ENCODE measurements at regions not wholly inside any gene's neighbourhood (a gene's known extent, or its start where the extent isn't known, plus 50 kb on each side); places are given as distances from the start of the nearest gene placed in this dataset.
"Not testable (repeated sequence)": the region's sequence is repeated elsewhere in the genome, so short reads cannot be mapped to it uniquely, and the experiment has no call there.

- DNase-seq (ENCODE audit: low read depth, low spot score) = no peak
Observed at GRCh38 chr16:79407005-79407404, 193.5 kb downstream of the MAF start.

GRCh38 chr16:79404571-79404970 is 196.0 kb downstream of the MAF start:
- DNase-seq (ENCODE audit: low read depth, low spot score) = no peak

- DNase-seq (ENCODE audit: low read depth, low spot score) = no peak
Observed at GRCh38 chr16:79403534-79403933, 197.0 kb downstream of the MAF start.

GRCh38 chr16:79402920-79403319 is 197.6 kb downstream of the MAF start:
- no peak for DNase-seq (ENCODE audit: low read depth, low spot score)

- no peak for DNase-seq (ENCODE audit: low read depth, low spot score)
Observed at GRCh38 chr16:79402356-79402755, 198.2 kb downstream of the MAF start.

GRCh38 chr16:79401782-79402181 is 198.8 kb downstream of the MAF start:
- no peak for DNase-seq (ENCODE audit: low read depth, low spot score)

- no peak for DNase-seq (ENCODE audit: low read depth, low spot score)
Observed at GRCh38 chr16:79401157-79401556, 199.4 kb downstream of the MAF start.

- no peak for DNase-seq (ENCODE audit: low read depth, low spot score)
Observed at GRCh38 chr16:79400462-79401149, 199.9 kb downstream of the MAF start.

GRCh38 chr16:79395591-79395990 is 204.9 kb downstream of the MAF start:
- no peak for DNase-seq (ENCODE audit: low read depth, low spot score)

- no peak for DNase-seq (ENCODE audit: low read depth, low spot score)
Observed at GRCh38 chr16:79394206-79394605, 206.3 kb downstream of the MAF start.

- no peak for DNase-seq (ENCODE audit: low read depth, low spot score)
Observed at GRCh38 chr16:79393564-79393963, 207.0 kb downstream of the MAF start.

GRCh38 chr16:79393127-79393526 is 207.4 kb downstream of the MAF start:
- no peak for DNase-seq (ENCODE audit: low read depth, low spot score)

GRCh38 chr16:79392081-79392480 is 208.5 kb downstream of the MAF start:
- no peak for DNase-seq (ENCODE audit: low read depth, low spot score)

GRCh38 chr16:79391395-79391794 is 209.1 kb downstream of the MAF start:
- no peak for DNase-seq (ENCODE audit: low read depth, low spot score)

- DNase-seq (ENCODE audit: low read depth, low spot score) = no peak
Observed at GRCh38 chr16:79390481-79391051, 210.0 kb downstream of the MAF start.

- no peak for DNase-seq (ENCODE audit: low read depth, low spot score)
Observed at GRCh38 chr16:79388396-79388795, 212.1 kb downstream of the MAF start.

GRCh38 chr16:79386299-79386698 is 214.2 kb downstream of the MAF start:
- DNase-seq (ENCODE audit: low read depth, low spot score) = no peak

- DNase-seq (ENCODE audit: low read depth, low spot score) = no peak
Observed at GRCh38 chr16:79381603-79382042, 218.9 kb downstream of the MAF start.

- no peak for DNase-seq (ENCODE audit: low read depth, low spot score)
Observed at GRCh38 chr16:79380995-79381602, 219.4 kb downstream of the MAF start.

GRCh38 chr16:79379095-79379494 is 221.4 kb downstream of the MAF start:
- no peak for DNase-seq (ENCODE audit: low read depth, low spot score)

- DNase-seq (ENCODE audit: low read depth, low spot score) = not testable (repeated sequence)
Observed at GRCh38 chr16:79377082-79377481, 223.5 kb downstream of the MAF start.

- no peak for DNase-seq (ENCODE audit: low read depth, low spot score)
Observed at GRCh38 chr16:79375351-79375750, 225.2 kb downstream of the MAF start.

- DNase-seq (ENCODE audit: low read depth, low spot score) = no peak
Observed at GRCh38 chr16:79372503-79373184, 227.9 kb downstream of the MAF start.
